Stimulated activated CD4-positive, alpha-beta T cell treated with anti-CD3 and anti-CD28 coated beads, Interleukin-12 subunit alpha, Interleukin-12 subunit beta, amount 100 ng/mL, for 4 hours (primary cell): ENCODE measurements at regions not wholly inside any gene's neighbourhood (a gene's known extent, or its start where the extent isn't known, plus 50 kb on each side); places are given as distances from the start of the nearest gene placed in this dataset.

ENCODE experiments used
- DNase-seq: peaks from one replicate; pipeline ENCODE4 v3.0.0-alpha.2; 2020

DNA sequence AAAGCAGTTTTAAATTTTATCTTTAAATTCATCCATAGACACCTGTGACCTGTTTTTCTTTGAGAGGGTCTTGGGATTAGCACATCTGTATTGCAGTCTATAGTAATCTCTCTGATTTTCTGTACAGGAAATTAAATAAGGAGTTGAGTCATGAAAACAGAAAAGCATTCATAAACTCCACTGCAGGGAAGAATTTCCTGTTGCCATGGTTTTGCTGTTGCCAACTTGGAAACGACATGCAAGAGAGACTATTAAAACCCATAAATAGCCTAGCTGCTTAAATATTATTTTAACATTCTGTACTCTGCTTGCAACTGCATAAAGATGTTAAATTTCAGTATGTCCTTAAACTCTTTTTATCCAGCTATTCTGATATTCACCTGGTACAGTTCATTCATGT is 281.0 kb upstream of the RGS6 start:
- DNase-seq = no peak

GRCh38 chr14:71652368-71652767 is 279.9 kb upstream of the RGS6 start:
- no peak for DNase-seq

DNA sequence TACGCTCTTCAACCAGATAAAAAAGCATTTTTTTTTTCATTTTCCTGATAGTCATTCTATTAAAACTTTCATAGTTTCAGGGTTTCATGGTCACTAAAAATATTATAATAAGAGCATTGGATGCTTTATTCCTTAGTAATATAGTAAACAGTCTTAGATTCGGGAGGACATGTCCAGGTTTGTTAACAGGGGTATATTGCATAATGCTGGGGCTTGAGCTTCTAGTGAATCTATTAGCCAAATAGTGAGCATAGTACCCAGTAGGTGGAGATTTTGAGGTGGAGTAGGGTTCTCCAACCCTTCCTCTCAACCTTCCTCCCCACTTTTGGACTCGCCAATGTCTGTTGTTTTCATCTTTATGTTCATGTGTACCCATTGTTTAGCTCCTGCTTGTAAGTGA is 277.4 kb upstream of the RGS6 start:
- no peak for DNase-seq

DNA sequence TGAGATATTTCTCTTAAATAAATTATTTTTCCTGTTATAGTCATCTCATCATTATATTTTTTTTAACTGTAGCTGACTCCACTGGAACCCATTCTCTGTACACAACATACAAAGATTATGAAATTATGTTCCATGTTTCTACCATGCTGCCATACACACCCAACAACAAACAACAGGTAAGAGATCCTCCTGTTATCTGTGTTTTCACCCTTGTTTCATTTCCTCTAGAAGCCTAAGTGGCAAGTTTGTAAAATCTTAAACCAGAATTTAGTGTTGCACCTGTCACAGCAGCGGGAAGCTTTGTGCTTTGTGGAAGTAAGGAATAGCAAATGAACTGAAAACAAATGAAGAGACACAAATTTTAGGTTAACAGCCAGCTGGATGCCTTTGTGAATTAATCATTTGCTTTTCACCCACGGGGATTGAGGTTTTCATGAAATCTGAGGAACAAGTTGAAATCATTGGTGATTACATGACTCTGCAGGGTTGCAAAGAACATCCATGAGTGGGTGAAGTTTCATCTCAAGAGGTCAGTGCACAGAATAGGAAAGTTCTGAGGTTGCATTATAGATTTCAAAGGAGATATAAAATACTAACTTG is 273.9 kb upstream of the RGS6 start:
- no peak for DNase-seq

- DNase-seq = no peak
Observed at GRCh38 chr14:71659159-71659558, 273.1 kb upstream of the RGS6 start.

GRCh38 chr14:71661441-71661840 is 270.8 kb upstream of the RGS6 start:
- no peak for DNase-seq

- no peak for DNase-seq
Observed at GRCh38 chr14:71662291-71662790, 269.9 kb upstream of the RGS6 start.

- DNase-seq = no peak
Observed at GRCh38 chr14:71665157-71665556, 267.1 kb upstream of the RGS6 start.

GRCh38 chr14:71665781-71666180 is 266.4 kb upstream of the RGS6 start:
- no peak for DNase-seq

DNA sequence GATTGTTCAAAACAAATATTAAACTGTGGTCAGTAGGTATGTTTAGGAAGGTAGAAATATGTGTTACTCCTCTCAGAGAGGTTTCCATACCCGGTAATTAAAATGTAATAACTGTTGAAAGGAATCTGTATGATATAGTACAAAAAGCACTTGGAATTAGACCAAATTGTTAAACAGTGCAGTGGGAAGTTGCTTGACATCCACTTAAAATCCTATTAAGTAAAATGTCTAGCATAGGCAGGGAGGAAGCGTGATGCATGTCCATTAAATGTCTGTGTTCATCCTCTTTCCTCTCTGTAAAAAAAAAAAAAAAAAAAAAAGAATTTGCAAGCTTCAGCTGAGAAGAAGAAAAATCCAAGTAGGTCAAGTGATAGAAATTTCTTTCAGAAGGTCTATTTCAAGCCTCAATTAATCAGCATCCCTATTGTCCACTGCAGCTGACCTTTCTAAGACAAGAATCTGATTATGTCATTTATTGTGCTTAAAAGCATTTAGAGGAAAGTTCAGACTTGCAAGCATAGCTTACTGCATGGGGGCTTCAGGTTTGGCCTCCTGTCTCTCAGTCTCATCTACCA is 265.6 kb upstream of the RGS6 start:
- DNase-seq = no peak

- no peak for DNase-seq
Observed at GRCh38 chr14:71668186-71668912, 263.9 kb upstream of the RGS6 start.

GRCh38 chr14:71672596-71672995 is 259.6 kb upstream of the RGS6 start:
- DNase-seq = no peak

- DNase-seq = no peak
Observed at GRCh38 chr14:71675126-71675899, 256.9 kb upstream of the RGS6 start.

GRCh38 chr14:71675900-71676287 is 256.3 kb upstream of the RGS6 start:
- DNase-seq = no peak

GRCh38 chr14:71680736-71681387 is 251.4 kb upstream of the RGS6 start:
- DNase-seq = no peak

GRCh38 chr14:71682337-71682736 is 249.9 kb upstream of the RGS6 start:
- no peak for DNase-seq

- no peak for DNase-seq
Observed at GRCh38 chr14:71684323-71684722, 247.9 kb upstream of the RGS6 start.

DNA sequence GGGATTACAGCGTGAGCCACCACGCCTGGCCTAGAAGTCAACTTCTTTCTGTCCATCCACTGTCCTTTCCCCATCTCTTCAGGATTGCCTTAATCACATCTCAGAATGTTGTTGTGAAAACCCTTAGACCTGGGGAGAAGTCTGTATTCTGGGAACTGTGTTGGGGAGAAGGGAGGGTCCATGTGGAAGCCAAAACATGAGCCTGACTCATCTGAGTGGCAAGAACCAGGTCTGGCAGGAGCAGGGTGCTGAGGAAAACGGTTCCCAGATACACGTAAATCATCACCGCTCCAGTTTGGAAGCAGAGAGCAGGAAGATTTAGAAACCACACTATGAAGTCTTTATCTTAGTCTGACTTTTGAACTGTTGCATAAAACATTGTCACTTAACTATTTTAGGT is 245.6 kb upstream of the RGS6 start:
- DNase-seq = no peak

GRCh38 chr14:71687166-71687831 is 244.9 kb upstream of the RGS6 start:
- DNase-seq = no peak

DNA sequence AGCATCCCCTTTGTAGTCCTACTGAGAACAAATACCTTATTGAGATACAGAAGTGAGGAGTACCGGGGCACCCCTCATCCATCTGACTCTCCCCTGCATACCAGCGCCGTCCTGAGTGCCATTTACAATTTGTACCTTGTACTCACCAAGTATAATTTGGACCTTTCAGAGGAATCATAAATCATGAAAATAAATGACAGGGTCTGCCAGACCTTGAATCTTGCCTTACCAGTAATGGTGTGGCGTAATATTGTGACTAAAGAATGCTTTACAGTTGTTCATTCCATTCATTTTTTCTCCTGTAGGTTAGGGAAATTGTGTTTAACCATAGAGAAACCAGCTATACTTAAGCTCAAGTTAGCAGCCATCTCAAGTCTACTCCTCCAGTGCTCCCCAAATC is 243.7 kb upstream of the RGS6 start:
- no peak for DNase-seq

DNA sequence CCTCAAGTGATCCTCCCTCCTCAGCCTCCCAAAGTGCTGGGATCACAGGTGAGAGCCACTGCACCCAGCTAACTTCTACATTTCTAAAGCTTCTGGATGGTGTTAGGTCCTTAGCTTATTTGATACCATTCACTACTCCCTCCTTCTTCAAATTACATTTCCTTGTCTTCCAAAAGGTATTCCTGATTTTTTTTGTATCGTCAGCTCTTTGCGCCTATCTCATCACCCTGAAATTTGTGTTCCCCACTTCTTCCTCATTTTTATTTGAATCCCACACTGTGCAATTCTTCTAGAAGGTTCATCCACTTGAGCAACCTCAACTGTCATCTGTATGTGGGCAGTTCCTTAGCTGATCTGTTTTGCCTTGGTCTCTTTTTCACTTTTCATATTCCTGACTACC is 241.8 kb upstream of the RGS6 start:
- DNase-seq = no peak

DNA sequence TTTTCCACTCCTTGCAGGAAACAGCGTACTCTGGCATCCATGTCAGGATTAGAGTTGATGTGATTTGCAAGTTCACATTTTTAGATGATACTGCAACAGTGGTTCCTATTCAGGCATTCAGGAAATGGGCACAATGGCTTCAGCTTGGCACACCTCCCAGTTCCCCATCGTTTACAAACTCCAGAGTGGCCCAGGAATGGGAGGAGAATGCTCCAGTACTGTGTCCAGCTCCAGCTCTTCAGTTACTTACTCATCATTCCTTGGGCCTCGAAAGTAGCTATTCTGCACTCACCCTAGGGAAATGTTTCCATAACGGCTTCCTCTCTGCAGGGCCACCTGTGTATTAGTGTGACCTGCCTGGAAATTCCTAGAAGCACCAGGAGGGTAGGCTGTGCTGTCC is 239.7 kb upstream of the RGS6 start:
- DNase-seq = no peak

DNA sequence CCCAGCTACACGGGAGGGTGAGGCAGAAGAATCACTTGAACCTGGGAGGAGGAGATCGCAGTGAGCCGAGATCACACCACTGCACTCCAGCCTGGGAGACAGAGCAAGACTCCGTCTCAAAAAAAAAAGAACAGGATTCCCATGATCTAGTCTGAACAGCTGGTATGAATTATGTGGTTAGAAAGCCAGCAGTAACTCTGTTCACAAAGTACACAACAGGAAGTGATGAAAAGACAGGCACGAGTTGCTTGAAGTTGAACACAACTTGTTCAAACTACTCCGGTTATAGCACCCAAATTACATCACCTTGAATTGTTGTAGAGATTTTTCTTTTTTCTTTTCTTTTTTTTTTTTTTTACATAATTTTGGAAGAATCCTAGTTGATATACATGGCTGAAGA is 238.8 kb upstream of the RGS6 start:
- DNase-seq = no peak
